ENCODE measurements at regions not wholly inside any gene's neighbourhood (a gene's known extent, or its start where the extent isn't known, plus 50 kb on each side); places are given as distances from the start of the nearest gene placed in this dataset.
"Not testable (repeated sequence)": the region's sequence is repeated elsewhere in the genome, so short reads cannot be mapped to it uniquely, and the experiment has no call there.

- H3K9me3 ChIP-seq (ENCODE audit: insufficient read depth, low read length), result no peaks in the 10 kb centered on the region; the same call in 1 of the 2 replicates
- peaks cover 5% of the 10 kb centered on the region for H3K4me1 ChIP-seq (ENCODE audit: insufficient read depth, insufficient read length)
- no peak for TF ChIP-seq YY1 (IDR thresholded peaks at IDR 0.05; ENCODE audit: insufficient read depth, insufficient read length)
- TF ChIP-seq ZNF274 (IDR thresholded peaks at IDR 0.05; ENCODE audit: low read depth, low read length), result no peak
- no peak for TF ChIP-seq SUZ12 (IDR thresholded peaks at IDR 0.05; ENCODE audit: extremely low read depth, insufficient read depth, insufficient read length)
- no peak overlapping the region for H3K9ac ChIP-seq (ENCODE audit: insufficient read length, low read depth)
- peaks cover 3% of the 10 kb centered on the region for H3K27me3 ChIP-seq (ENCODE audit: insufficient read depth, insufficient read length)
- no peaks in the 10 kb centered on the region for H3K36me3 ChIP-seq (ENCODE audit: insufficient read depth, insufficient read length, low read length)
- H3K4me3 ChIP-seq (ENCODE audit: insufficient read length, low read depth), result no peak overlapping the region
- no peak for DNase-seq (ENCODE audit: low read depth, low spot score)
Measured at GRCh38 chr2:121153516-121153915, 131.5 kb downstream of the TFCP2L1 start.

GRCh38 chr2:121155502-121156056 is 129.4 kb downstream of the TFCP2L1 start:
- H3K4me3 ChIP-seq (ENCODE audit: insufficient read length, low read depth), result no peak overlapping the region
- H3K4me1 ChIP-seq (ENCODE audit: insufficient read depth, insufficient read length), result peaks cover under 1% of the 10 kb centered on the region
- peaks cover 3% of the 10 kb centered on the region for H3K27me3 ChIP-seq (ENCODE audit: insufficient read depth, insufficient read length)
- TF ChIP-seq SUZ12 (IDR thresholded peaks at IDR 0.05; ENCODE audit: extremely low read depth, insufficient read depth, insufficient read length), result no peak
- no peak for TF ChIP-seq YY1 (IDR thresholded peaks at IDR 0.05; ENCODE audit: insufficient read depth, insufficient read length)
- no peak for TF ChIP-seq ZNF274 (IDR thresholded peaks at IDR 0.05; ENCODE audit: low read depth, low read length)
- no peak for DNase-seq (ENCODE audit: low read depth, low spot score)
- H3K9ac ChIP-seq (ENCODE audit: insufficient read length, low read depth), result no peak overlapping the region
- H3K36me3 ChIP-seq (ENCODE audit: insufficient read depth, insufficient read length, low read length), result no peaks in the 10 kb centered on the region
- no peaks in the 10 kb centered on the region; the same call in 1 of the 2 replicates for H3K9me3 ChIP-seq (ENCODE audit: insufficient read depth, low read length)

GRCh38 chr2:121157481-121157880 is 127.5 kb downstream of the TFCP2L1 start:
- not testable (repeated sequence) for H3K4me3 ChIP-seq (ENCODE audit: insufficient read length, low read depth); H3K4me1 ChIP-seq (ENCODE audit: insufficient read depth, insufficient read length); H3K9me3 ChIP-seq (ENCODE audit: insufficient read depth, low read length); DNase-seq (ENCODE audit: low read depth, low spot score); H3K36me3 ChIP-seq (ENCODE audit: insufficient read depth, insufficient read length, low read length); H3K27me3 ChIP-seq (ENCODE audit: insufficient read depth, insufficient read length); H3K9ac ChIP-seq (ENCODE audit: insufficient read length, low read depth)

GRCh38 chr2:121159291-121160071 is 125.5 kb downstream of the TFCP2L1 start:
- no peaks in the 10 kb centered on the region for H3K4me1 ChIP-seq (ENCODE audit: insufficient read depth, insufficient read length)
- no peak overlapping the region for H3K4me3 ChIP-seq (ENCODE audit: insufficient read length, low read depth)
- no peak for DNase-seq (ENCODE audit: low read depth, low spot score)
- H3K9me3 ChIP-seq (ENCODE audit: insufficient read depth, low read length), result peaks cover 8% of the 10 kb centered on the region; the same call in 1 of the 2 replicates
- TF ChIP-seq ZNF274 (IDR thresholded peaks at IDR 0.05; ENCODE audit: low read depth, low read length), result no peak
- TF ChIP-seq YY1 (IDR thresholded peaks at IDR 0.05; ENCODE audit: insufficient read depth, insufficient read length), result no peak
- no peak for TF ChIP-seq SUZ12 (IDR thresholded peaks at IDR 0.05; ENCODE audit: extremely low read depth, insufficient read depth, insufficient read length)
- no peaks in the 10 kb centered on the region for H3K36me3 ChIP-seq (ENCODE audit: insufficient read depth, insufficient read length, low read length)
- no peak overlapping the region for H3K9ac ChIP-seq (ENCODE audit: insufficient read length, low read depth)
- H3K27me3 ChIP-seq (ENCODE audit: insufficient read depth, insufficient read length), result peaks cover 3% of the 10 kb centered on the region

GRCh38 chr2:121160366-121160765 is 124.6 kb downstream of the TFCP2L1 start:
- no peak overlapping the region for H3K9ac ChIP-seq (ENCODE audit: insufficient read length, low read depth)
- no peaks in the 10 kb centered on the region for H3K36me3 ChIP-seq (ENCODE audit: insufficient read depth, insufficient read length, low read length)
- no peak for DNase-seq (ENCODE audit: low read depth, low spot score)
- H3K27me3 ChIP-seq (ENCODE audit: insufficient read depth, insufficient read length), result peaks cover 3% of the 10 kb centered on the region
- no peak for TF ChIP-seq SUZ12 (IDR thresholded peaks at IDR 0.05; ENCODE audit: extremely low read depth, insufficient read depth, insufficient read length)
- TF ChIP-seq YY1 (IDR thresholded peaks at IDR 0.05; ENCODE audit: insufficient read depth, insufficient read length), result no peak
- TF ChIP-seq ZNF274 (IDR thresholded peaks at IDR 0.05; ENCODE audit: low read depth, low read length), result no peak
- no peaks in the 10 kb centered on the region for H3K4me1 ChIP-seq (ENCODE audit: insufficient read depth, insufficient read length)
- H3K4me3 ChIP-seq (ENCODE audit: insufficient read length, low read depth), result no peak overlapping the region
- peaks cover 8% of the 10 kb centered on the region; the same call in 1 of the 2 replicates for H3K9me3 ChIP-seq (ENCODE audit: insufficient read depth, low read length)

GRCh38 chr2:121161272-121161671 is 123.7 kb downstream of the TFCP2L1 start:
- TF ChIP-seq SUZ12 (IDR thresholded peaks at IDR 0.05; ENCODE audit: extremely low read depth, insufficient read depth, insufficient read length), result no peak
- TF ChIP-seq ZNF274 (IDR thresholded peaks at IDR 0.05; ENCODE audit: low read depth, low read length), result no peak
- no peak for TF ChIP-seq YY1 (IDR thresholded peaks at IDR 0.05; ENCODE audit: insufficient read depth, insufficient read length)
- H3K36me3 ChIP-seq (ENCODE audit: insufficient read depth, insufficient read length, low read length), result no peaks in the 10 kb centered on the region

GRCh38 chr2:121162893-121163292 is 122.1 kb downstream of the TFCP2L1 start:
- TF ChIP-seq ZNF274 (IDR thresholded peaks at IDR 0.05; ENCODE audit: low read depth, low read length), result no peak
- TF ChIP-seq YY1 (IDR thresholded peaks at IDR 0.05; ENCODE audit: insufficient read depth, insufficient read length), result no peak
- no peak for TF ChIP-seq SUZ12 (IDR thresholded peaks at IDR 0.05; ENCODE audit: extremely low read depth, insufficient read depth, insufficient read length)
- Histone ChIP-seq H3K27me3 (ENCODE audit: insufficient read depth, insufficient read length) (no peaks in the 10 kb centered on the region), H3K9me3 (ENCODE audit: insufficient read depth, low read length) (peaks cover 8% of the 10 kb centered on the region; the same call in 1 of the 2 replicates), H3K4me3 (ENCODE audit: insufficient read length, low read depth) (no peak overlapping the region), H3K36me3 (ENCODE audit: insufficient read depth, insufficient read length, low read length) (no peaks in the 10 kb centered on the region), H3K4me1 (ENCODE audit: insufficient read depth, insufficient read length) (no peaks in the 10 kb centered on the region), H3K9ac (ENCODE audit: insufficient read length, low read depth) (no peak overlapping the region)
- DNase-seq (ENCODE audit: low read depth, low spot score), result no peak

More at GRCh38 chr2:121161272-121161671, 123.7 kb downstream of the TFCP2L1 start:
- Histone ChIP-seq H3K9me3 (ENCODE audit: insufficient read depth, low read length) (peaks cover 8% of the 10 kb centered on the region; the same call in 1 of the 2 replicates), H3K27me3 (ENCODE audit: insufficient read depth, insufficient read length) (no peaks in the 10 kb centered on the region), H3K9ac (ENCODE audit: insufficient read length, low read depth) (no peak overlapping the region), H3K4me1 (ENCODE audit: insufficient read depth, insufficient read length) (no peaks in the 10 kb centered on the region), H3K4me3 (ENCODE audit: insufficient read length, low read depth) (no peak overlapping the region)
- DNase-seq (ENCODE audit: low read depth, low spot score), result no peak
